H9 (cell line): ENCODE measurements at regions not wholly inside any gene's neighbourhood (a gene's known extent, or its start where the extent isn't known, plus 50 kb on each side); places are given as distances from the start of the nearest gene placed in this dataset.

Experiments
- DNase-seq: peaks from one replicate; pipeline ENCODE4 v3.0.0-alpha.2; 2017
- H2AFZ ChIP-seq: one replicate; pipeline ENCODE4 v1.6.1; 2013; ENCODE audit warnings: mild to moderate bottlenecking, low read length, control low read depth, moderate library complexity
- H2AK5ac ChIP-seq: 2 replicates; pipeline ENCODE4 v1.6.1; 2013; ENCODE audit warnings: low read length, control low read depth, mixed read lengths; ENCODE audit not compliant: insufficient read length
- H2BK120ac ChIP-seq: one replicate; pipeline ENCODE4 v1.6.1; 2013; ENCODE audit warnings: low read depth, mild to moderate bottlenecking, low read length, control low read depth, inconsistent platforms; ENCODE audit not compliant: poor library complexity, severe bottlenecking
- H2BK12ac ChIP-seq: 2 replicates; pipeline ENCODE4 v1.6.1; 2013; ENCODE audit warnings: low read length, control low read depth, mixed read lengths, low read depth; ENCODE audit not compliant: insufficient read length
- H2BK15ac ChIP-seq: 2 replicates; pipeline ENCODE4 v1.6.1; 2013; ENCODE audit warnings: low read depth, low read length, control low read depth
- H2BK20ac ChIP-seq: one replicate; pipeline ENCODE4 v1.6.1; 2013; ENCODE audit warnings: low read depth, mild to moderate bottlenecking, low read length, control low read depth, inconsistent platforms; ENCODE audit not compliant: poor library complexity, severe bottlenecking
- H2BK5ac ChIP-seq: 2 replicates; pipeline ENCODE4 v1.6.1; 2013; ENCODE audit warnings: low read length, control low read depth, mixed read lengths; ENCODE audit not compliant: insufficient read length
- H3K14ac ChIP-seq: 2 replicates; pipeline ENCODE4 v1.6.1; 2013; ENCODE audit warnings: low read length, control low read depth; ENCODE audit not compliant: insufficient read depth
- H3K18ac ChIP-seq: 2 replicates; pipeline ENCODE4 v1.6.1; 2013; ENCODE audit warnings: low read depth, mild to moderate bottlenecking, mixed read lengths, low read length, control low read depth; ENCODE audit not compliant: insufficient read length
- H3K23ac ChIP-seq: 2 replicates; pipeline ENCODE4 v1.6.1; 2013; ENCODE audit warnings: low read length, control low read depth, mixed read lengths, low read depth; ENCODE audit not compliant: insufficient read length
- H3K23me2 ChIP-seq: 2 replicates; pipeline ENCODE4 v1.6.1; 2013; ENCODE audit warnings: low read depth, mild to moderate bottlenecking, mixed read lengths, low read length, control low read depth; ENCODE audit not compliant: insufficient read length, poor library complexity, severe bottlenecking
- H3K27ac ChIP-seq: 2 replicates; pipeline ENCODE4 v1.5.1; 2013; ENCODE audit warnings: low read length, control low read depth, mixed read lengths, low read depth; ENCODE audit not compliant: insufficient read length
- H3K27me3 ChIP-seq: 2 replicates; pipeline ENCODE4 v1.6.1; 2013; ENCODE audit warnings: low read length, control low read depth, inconsistent platforms; ENCODE audit not compliant: insufficient read depth
- H3K4ac ChIP-seq: 2 replicates; pipeline ENCODE4 v1.6.1; 2013; ENCODE audit warnings: low read depth, mild to moderate bottlenecking, control low read depth, inconsistent platforms, low read length, moderate library complexity
- H3K4me1 ChIP-seq: 2 replicates; pipeline ENCODE4 v1.6.1; 2013; ENCODE audit warnings: low read length, control low read depth, inconsistent platforms; ENCODE audit not compliant: insufficient read depth
- H3K4me2 ChIP-seq: 2 replicates; pipeline ENCODE4 v1.6.1; 2013; ENCODE audit warnings: low read length, control low read depth, mixed read lengths; ENCODE audit not compliant: insufficient read length, insufficient read depth
- H3K56ac ChIP-seq: 2 replicates; pipeline ENCODE4 v1.6.1; 2013; ENCODE audit warnings: low read depth, mild to moderate bottlenecking, mixed read lengths, low read length, control low read depth; ENCODE audit not compliant: insufficient read length
- H3K79me1 ChIP-seq: 2 replicates; pipeline ENCODE4 v1.6.1; 2013; ENCODE audit warnings: low read depth, mild to moderate bottlenecking, moderate library complexity, low read length, control low read depth, inconsistent platforms; ENCODE audit not compliant: insufficient read depth, poor library complexity, severe bottlenecking
- H3K79me2 ChIP-seq: 2 replicates; pipeline ENCODE4 v1.6.1; 2013; ENCODE audit warnings: low read length, control low read depth, inconsistent platforms; ENCODE audit not compliant: insufficient read depth
- H3K9ac ChIP-seq: 2 replicates; pipeline ENCODE4 v1.6.1; 2013; ENCODE audit warnings: low read length, control low read depth, mixed read lengths; ENCODE audit not compliant: insufficient read length; ENCODE audit errors: extremely low read depth
- H3K9me3 ChIP-seq: one replicate; pipeline ENCODE4 v1.6.1; 2013; ENCODE audit warnings: low read depth, low read length, inconsistent platforms; ENCODE audit not compliant: control insufficient read depth
- H3T11ph ChIP-seq: one replicate; pipeline ENCODE4 v1.6.1; 2013; ENCODE audit warnings: mild to moderate bottlenecking, low read length, control low read depth, inconsistent platforms
- H4K20me1 ChIP-seq: one replicate; pipeline ENCODE4 v1.6.1; 2013; ENCODE audit not compliant: control insufficient read depth, insufficient read length, insufficient read depth
- H4K5ac ChIP-seq: 2 replicates; pipeline ENCODE4 v1.6.1; 2013; ENCODE audit warnings: low read depth, mild to moderate bottlenecking, mixed read lengths, low read length, control low read depth; ENCODE audit not compliant: insufficient read length
- H4K8ac ChIP-seq: replicated peaks from 2 replicates; pipeline ENCODE4 v1.6.1; 2013; ENCODE audit warnings: low read length, control low read depth, mixed read lengths, low read depth; ENCODE audit not compliant: insufficient read length
- H4K91ac ChIP-seq: 2 replicates; pipeline ENCODE4 v1.6.1; 2013; ENCODE audit warnings: low read depth, mild to moderate bottlenecking, moderate library complexity, mixed read lengths, low read length, control low read depth; ENCODE audit not compliant: insufficient read length
- H3K27ac Mint-ChIP-seq, 3 experiments: 2 replicates in 2 of 3; 3 replicates in 1 of 3; pipeline ENCODE4 v1.8.0; 2020 to 2021; ENCODE audit warnings: mixed read lengths in 3 of 3, mild to moderate bottlenecking in 1 of 3, moderate library complexity in 1 of 3
- H3K27me3 Mint-ChIP-seq: 2 replicates; pipeline ENCODE4 v1.8.0; 2021; ENCODE audit warnings: low read depth, mild to moderate bottlenecking, moderate library complexity, mixed read lengths
- H3K36me3 Mint-ChIP-seq, 3 experiments: 2 replicates in 2 of 3; 3 replicates in 1 of 3; pipeline ENCODE4 v1.8.0; 2020 to 2021; ENCODE audit warnings: low read depth in 3 of 3, mixed read lengths in 3 of 3; ENCODE audit not compliant: insufficient read depth in 1 of 3
- H3K4me1 Mint-ChIP-seq, 2 experiments: 2 replicates each; pipeline ENCODE4 v1.8.0; 2020; ENCODE audit warnings: mixed read lengths in 2 of 2
- H3K4me3 Mint-ChIP-seq, 2 experiments: 2 replicates in 1 of 2; 3 replicates in 1 of 2; pipeline ENCODE4 v1.8.0; 2020 to 2021; ENCODE audit warnings: mild to moderate bottlenecking in 2 of 2, mixed read lengths in 2 of 2, moderate library complexity in 1 of 2
- H3K9me3 Mint-ChIP-seq, 2 experiments: 2 replicates in 1 of 2; 3 replicates in 1 of 2; pipeline ENCODE4 v1.8.0; 2020; ENCODE audit warnings: mild to moderate bottlenecking in 2 of 2, mixed read lengths in 2 of 2, moderate library complexity in 1 of 2
- WGBS: extraction: QIAGEN DNeasy Blood & Tissue Kit; methylation state at CpG from one replicate; pipeline ENCODE4 v1.1.7; 2013; ENCODE audit warnings: missing lambda C conversion rate, low lambda C conversion rate, mixed read lengths; ENCODE audit not compliant: insufficient read length; ENCODE audit errors: extremely low coverage; 5-methylcytosine and 5-hydroxymethylcytosine counted together
- TF ChIP-seq, protein P1 (sequence below): fragments of 200-600 bp; sonication (generic); conservative IDR thresholded peaks from 3 replicates; pipeline ENCODE4 v1.8.0; 2021; ENCODE audit warnings: antibody characterized with exemption, mild to moderate bottlenecking

DNA sequence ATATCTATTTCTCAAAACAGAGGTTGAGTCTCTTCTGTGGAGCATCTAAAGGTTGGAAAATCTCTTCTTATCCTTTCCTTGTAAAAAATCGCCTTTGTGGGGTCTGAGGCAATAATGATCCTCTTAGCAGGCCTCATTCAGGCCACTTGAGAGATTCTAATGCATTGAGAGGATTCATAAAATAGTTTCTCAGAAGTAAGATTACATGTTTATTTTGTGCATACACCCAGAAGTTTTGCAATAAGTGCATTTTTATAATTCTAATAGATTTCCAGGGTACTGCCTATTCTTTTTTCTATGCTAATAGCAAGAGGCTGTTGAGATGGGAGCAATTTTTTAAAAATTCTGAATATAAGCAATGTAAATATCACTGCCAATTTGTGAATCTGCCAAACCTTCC, 342.2 kb upstream of the KLF12 start:
- Mint-ChIP-seq H3K4me1 (0 out of 4 replicates have a peak, but pooled peaks cover 0 to 2% of the 10 kb centered on the region in 2 experiments), H3K36me3 (no peaks in the 10 kb centered on the region), H3K9me3 (no peaks in the 10 kb centered on the region), H3K4me3 (no peak overlapping the region; a peak in 1 of 5 replicates), H3K27me3 (no peaks in the 10 kb centered on the region), H3K27ac (no peak overlapping the region)
- H2BK15ac ChIP-seq, result no peak overlapping the region
- no peak overlapping the region for H3K56ac ChIP-seq
- H3K4me2 ChIP-seq, result no peak overlapping the region
- H3T11ph ChIP-seq, result no peak overlapping the region
- no peaks in the 10 kb centered on the region for H3K9me3 ChIP-seq
- H2BK12ac ChIP-seq, result no peak overlapping the region
- H3K23ac ChIP-seq, result no peak overlapping the region
- H3K79me2 ChIP-seq, result no peaks in the 10 kb centered on the region
- H3K4me1 ChIP-seq, result no peaks in the 10 kb centered on the region
- no peak overlapping the region for H3K9ac ChIP-seq
- no peak overlapping the region for H3K14ac ChIP-seq
- H4K91ac ChIP-seq, result no peak overlapping the region
- no peak overlapping the region for H2AFZ ChIP-seq
- DNase-seq, result no peak
- no peak overlapping the region for H2BK120ac ChIP-seq
- no peak overlapping the region for H3K27ac ChIP-seq
- H3K4ac ChIP-seq, result no peak overlapping the region
- no peaks in the 10 kb centered on the region for H3K79me1 ChIP-seq
- no peak overlapping the region for H4K5ac ChIP-seq
- no CpG with 5 or more reads among the region's 1 CpG for WGBS
- H2AK5ac ChIP-seq, result no peak overlapping the region
- H4K20me1 ChIP-seq, result no peaks in the 10 kb centered on the region
- H2BK20ac ChIP-seq, result no peak overlapping the region
- TF ChIP-seq, protein P1, sequence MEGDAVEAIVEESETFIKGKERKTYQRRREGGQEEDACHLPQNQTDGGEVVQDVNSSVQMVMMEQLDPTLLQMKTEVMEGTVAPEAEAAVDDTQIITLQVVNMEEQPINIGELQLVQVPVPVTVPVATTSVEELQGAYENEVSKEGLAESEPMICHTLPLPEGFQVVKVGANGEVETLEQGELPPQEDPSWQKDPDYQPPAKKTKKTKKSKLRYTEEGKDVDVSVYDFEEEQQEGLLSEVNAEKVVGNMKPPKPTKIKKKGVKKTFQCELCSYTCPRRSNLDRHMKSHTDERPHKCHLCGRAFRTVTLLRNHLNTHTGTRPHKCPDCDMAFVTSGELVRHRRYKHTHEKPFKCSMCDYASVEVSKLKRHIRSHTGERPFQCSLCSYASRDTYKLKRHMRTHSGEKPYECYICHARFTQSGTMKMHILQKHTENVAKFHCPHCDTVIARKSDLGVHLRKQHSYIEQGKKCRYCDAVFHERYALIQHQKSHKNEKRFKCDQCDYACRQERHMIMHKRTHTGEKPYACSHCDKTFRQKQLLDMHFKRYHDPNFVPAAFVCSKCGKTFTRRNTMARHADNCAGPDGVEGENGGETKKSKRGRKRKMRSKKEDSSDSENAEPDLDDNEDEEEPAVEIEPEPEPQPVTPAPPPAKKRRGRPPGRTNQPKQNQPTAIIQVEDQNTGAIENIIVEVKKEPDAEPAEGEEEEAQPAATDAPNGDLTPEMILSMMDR, result no peak
- H3K23me2 ChIP-seq, result no peaks in the 10 kb centered on the region
- H4K8ac ChIP-seq, result no peak overlapping the region
- no peaks in the 10 kb centered on the region for H3K27me3 ChIP-seq
- no peak overlapping the region for H3K18ac ChIP-seq
- H2BK5ac ChIP-seq, result no peak overlapping the region
